MG63 (cell line): ENCODE measurements at regions not wholly inside any gene's neighbourhood (a gene's known extent, or its start where the extent isn't known, plus 50 kb on each side); places are given as distances from the start of the nearest gene placed in this dataset.

Source experiments
- DNase-seq: peaks from one replicate; pipeline ENCODE4 v3.0.0-alpha.2; 2020
- H3K27me3 ChIP-seq: fragments of 250-450 bp; sonication (Bioruptor Pico); 2 replicates; pipeline ENCODE4 v1.5.1; 2020; ENCODE audit warnings: mild to moderate bottlenecking, moderate library complexity
- H3K36me3 ChIP-seq: fragments of 250-450 bp; sonication (Bioruptor Pico); 2 replicates; pipeline ENCODE4 v1.5.1; 2020; ENCODE audit warnings: mild to moderate bottlenecking, moderate library complexity
- H3K4me3 ChIP-seq: fragments of 250-450 bp; sonication (Bioruptor Pico); 2 replicates; pipeline ENCODE4 v1.5.1; 2020; ENCODE audit warnings: mild to moderate bottlenecking, moderate library complexity
- H3K9me3 ChIP-seq: fragments of 250-450 bp; sonication (Bioruptor Pico); 2 replicates; pipeline ENCODE4 v1.5.1; 2020; ENCODE audit warnings: mild to moderate bottlenecking, moderate library complexity

DNA sequence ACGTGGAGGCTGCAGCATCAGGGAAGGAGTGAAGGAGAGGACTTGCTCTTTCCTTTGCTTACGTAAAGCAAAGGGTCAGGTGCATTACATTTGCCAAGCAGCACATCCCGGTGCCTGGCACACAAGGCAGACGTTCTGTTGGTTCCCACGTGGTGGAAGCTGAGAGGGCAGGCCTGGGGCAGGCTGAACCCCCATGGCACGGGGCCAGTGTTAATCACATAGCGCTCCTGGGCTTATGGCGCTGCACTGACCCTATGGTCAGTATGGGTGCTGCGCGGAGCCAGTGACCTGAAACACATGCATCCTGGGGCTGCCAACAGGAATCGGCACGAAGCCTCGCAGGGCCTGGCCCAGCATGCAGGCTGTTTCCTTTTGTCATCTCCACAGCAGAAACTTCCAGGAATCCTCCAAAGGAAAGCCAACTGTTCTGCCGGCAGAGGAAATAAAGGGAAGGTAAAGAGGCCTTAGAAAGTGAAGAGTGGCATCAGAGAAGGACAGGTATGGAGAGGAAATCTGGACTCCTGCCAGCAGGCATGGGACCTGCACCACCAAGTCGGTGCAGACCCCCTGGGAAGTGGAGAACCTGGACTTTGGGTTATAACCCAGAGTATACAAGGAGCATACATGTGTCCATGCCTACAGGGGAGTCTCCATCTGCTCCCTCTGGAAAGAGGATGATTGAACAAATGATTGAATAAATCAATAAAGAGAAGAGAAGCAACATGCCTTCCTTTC is 560.2 kb downstream of the TCERG1L start:
- no peaks in the 10 kb centered on the region for H3K27me3 ChIP-seq
- DNase-seq, result no peak
- H3K36me3 ChIP-seq, result no peaks in the 10 kb centered on the region
- no peak overlapping the region for H3K4me3 ChIP-seq
- no peaks in the 10 kb centered on the region for H3K9me3 ChIP-seq

DNA sequence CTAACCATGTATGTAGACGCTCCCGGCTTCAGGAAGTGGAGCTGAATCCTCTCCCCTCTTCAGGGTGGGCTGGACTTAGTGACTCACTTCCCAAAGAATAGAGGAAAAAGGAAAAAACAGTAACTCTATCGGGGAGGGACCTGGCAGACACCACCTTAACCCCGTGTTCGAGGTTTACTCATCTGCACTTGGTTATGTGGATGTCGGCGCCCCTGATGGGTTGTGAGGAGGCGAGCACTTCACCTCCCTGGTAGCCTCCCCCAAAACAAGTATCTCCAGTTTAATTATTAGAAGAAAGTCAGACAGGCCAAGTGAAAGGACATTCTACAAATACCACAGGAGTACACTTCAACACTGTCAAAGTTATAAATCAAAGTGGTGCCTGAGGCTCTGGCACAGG is 559.7 kb downstream of the TCERG1L start:
- no peak overlapping the region for H3K4me3 ChIP-seq
- H3K27me3 ChIP-seq, result no peaks in the 10 kb centered on the region
- H3K36me3 ChIP-seq, result no peaks in the 10 kb centered on the region
- no peak for DNase-seq
- H3K9me3 ChIP-seq, result no peaks in the 10 kb centered on the region

DNA sequence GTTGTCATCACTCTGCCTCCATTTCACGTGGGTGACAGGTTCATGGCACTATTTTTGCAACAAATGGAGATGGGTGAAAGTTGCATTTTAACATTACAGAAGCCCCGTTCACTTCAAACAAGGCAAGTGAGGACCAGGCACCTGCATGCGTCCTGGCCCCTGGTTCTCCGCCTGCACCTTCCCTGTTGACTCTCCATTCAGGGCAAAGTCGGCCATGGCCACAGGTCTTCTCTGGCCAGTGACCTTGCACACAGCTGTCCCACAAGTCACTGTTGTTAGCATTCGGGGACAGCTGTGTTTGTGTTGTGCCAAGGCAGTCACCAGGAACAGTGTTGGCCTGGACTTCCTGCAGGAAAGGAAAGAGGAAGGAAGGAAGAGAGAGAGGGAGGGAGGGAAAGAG is 554.9 kb downstream of the TCERG1L start:
- no peaks in the 10 kb centered on the region for H3K9me3 ChIP-seq
- no peak for DNase-seq
- no peaks in the 10 kb centered on the region for H3K27me3 ChIP-seq
- H3K4me3 ChIP-seq, result no peak overlapping the region
- H3K36me3 ChIP-seq, result no peaks in the 10 kb centered on the region

DNA sequence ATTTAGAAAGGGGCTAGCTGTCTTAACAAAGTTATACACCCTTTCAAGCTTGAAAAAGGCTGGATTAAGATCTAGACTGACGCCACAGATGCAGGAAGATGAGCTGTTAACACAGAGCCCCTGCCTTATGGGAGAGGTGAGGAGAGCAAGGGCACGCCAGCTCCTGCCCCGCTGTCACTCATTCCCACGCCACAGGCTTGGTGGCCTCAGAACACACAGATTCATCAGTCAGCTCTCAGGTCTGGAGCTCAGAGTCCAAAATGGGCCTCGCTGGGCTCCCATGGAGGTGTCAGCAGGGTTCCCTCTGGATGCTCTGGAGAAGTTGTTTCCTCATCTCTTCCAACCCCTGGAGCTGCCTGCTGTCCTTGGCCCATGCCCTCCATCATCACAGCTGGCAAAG is 554.2 kb downstream of the TCERG1L start:
- no peaks in the 10 kb centered on the region for H3K36me3 ChIP-seq
- no peak overlapping the region for H3K4me3 ChIP-seq
- no peaks in the 10 kb centered on the region for H3K27me3 ChIP-seq
- no peaks in the 10 kb centered on the region for H3K9me3 ChIP-seq
- no peak for DNase-seq

DNA sequence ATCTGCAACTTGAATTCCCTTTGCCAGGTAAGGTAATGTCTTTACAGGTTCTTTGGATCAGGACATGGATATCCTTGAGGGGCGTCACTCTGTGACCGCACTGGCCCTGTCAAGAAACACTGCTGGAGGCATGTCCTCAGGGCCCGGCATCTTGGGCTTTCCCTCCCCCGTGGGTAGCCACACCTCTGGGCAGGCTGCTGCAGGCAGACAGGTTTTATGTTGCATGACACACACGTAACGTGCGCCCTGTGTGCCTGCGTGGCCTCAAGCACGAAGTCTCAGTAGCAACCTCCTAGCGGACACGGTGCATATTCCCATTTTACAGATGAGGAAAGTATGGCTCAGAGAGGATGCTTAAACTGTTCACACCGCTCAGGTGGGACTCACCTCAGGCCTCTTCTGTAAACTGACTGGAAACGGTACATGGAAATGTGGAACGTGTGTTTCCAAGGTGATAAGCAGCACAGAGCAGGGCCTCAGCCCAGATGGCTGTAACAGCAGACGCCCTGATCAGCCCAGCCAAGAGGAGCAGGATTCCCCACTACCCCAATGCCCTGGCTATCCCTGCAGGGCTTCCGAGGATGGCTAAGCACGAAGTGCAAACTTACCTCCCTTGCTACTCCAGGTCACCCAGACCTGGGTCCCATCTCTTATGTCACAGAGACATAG is 553.6 kb downstream of the TCERG1L start:
- DNase-seq, result no peak
- H3K36me3 ChIP-seq, result no peaks in the 10 kb centered on the region
- H3K27me3 ChIP-seq, result no peaks in the 10 kb centered on the region
- no peaks in the 10 kb centered on the region for H3K9me3 ChIP-seq
- no peak overlapping the region for H3K4me3 ChIP-seq

DNA sequence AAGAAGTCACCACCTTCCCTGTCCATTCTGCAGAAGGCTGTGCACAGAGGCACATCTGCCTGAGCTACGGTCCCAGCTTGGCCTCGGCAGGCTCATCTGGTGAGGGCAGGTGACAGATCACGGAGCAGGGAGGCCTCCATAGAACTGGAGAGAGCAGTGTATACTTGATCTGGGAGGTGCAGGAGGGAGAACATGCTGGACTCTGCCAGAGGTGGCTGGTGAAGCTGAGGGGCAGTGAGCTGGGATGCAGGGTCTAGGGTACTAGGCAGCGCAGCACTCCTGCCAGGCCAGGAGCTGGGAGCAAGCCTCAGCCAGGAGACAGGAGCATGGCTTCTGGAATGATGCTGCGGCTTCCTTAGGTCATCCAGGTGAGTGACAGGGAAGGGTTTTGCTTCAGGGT is 553.0 kb downstream of the TCERG1L start:
- no peaks in the 10 kb centered on the region for H3K27me3 ChIP-seq
- H3K9me3 ChIP-seq, result no peaks in the 10 kb centered on the region
- no peak overlapping the region for H3K4me3 ChIP-seq
- no peaks in the 10 kb centered on the region for H3K36me3 ChIP-seq
- DNase-seq, result no peak

DNA sequence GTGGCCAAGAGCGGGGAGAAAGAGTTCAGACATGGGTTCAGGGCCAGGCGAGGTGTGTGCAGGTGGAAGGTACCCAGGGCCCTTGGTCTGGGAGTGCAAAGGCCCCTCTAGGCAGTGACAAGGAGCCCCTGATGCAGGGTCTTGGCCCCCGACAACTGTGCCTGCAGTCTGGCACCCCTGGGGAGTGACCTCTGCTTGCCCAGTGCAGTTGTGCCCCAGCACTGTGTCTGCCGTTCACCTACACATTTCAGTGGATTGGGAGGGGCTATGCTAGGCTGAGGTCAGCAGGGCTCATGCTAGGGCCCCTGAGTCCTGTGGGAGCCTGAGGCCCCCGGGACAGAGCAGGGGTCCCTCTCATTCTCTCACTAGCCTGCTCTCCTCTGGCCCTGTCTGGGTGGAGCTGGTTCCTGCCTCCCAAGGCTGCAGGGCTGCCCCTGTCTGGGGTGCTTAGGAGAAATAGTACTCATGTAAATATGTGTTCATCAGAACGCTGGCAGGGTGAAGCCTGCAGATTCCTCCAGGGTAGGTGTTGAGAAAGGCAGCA is 550.4 kb downstream of the TCERG1L start:
- DNase-seq, result no peak
- H3K4me3 ChIP-seq, result no peak overlapping the region
- no peaks in the 10 kb centered on the region for H3K36me3 ChIP-seq
- H3K9me3 ChIP-seq, result no peaks in the 10 kb centered on the region
- no peaks in the 10 kb centered on the region for H3K27me3 ChIP-seq

DNA sequence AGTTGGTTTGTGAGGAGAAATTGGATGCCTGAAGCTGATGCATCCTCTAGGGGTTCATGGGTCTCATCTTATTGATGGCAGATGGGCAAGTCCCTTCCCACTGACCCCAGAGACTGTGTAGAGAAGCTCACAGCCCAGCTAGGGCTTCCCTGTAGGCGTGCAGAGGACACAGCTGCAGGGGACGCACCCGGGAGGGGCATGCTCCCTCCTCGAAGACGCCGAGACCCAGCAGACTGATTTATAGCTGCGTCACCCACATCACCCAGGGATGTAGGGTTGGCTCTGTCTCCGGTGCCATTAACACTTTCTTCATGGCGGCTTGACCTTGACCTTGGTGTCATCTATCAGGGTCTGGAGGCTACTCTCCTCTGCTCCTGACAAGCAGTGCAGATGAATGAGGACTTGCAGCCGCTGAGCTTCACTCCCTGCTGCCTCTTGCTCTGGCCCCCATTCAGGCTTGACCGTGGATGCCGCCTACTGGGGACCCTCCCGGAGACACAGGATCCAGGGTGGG is 549.7 kb downstream of the TCERG1L start:
- Histone ChIP-seq H3K9me3 (no peaks in the 10 kb centered on the region), H3K4me3 (no peak overlapping the region), H3K27me3 (no peaks in the 10 kb centered on the region), H3K36me3 (no peaks in the 10 kb centered on the region)
- DNase-seq, result no peak

DNA sequence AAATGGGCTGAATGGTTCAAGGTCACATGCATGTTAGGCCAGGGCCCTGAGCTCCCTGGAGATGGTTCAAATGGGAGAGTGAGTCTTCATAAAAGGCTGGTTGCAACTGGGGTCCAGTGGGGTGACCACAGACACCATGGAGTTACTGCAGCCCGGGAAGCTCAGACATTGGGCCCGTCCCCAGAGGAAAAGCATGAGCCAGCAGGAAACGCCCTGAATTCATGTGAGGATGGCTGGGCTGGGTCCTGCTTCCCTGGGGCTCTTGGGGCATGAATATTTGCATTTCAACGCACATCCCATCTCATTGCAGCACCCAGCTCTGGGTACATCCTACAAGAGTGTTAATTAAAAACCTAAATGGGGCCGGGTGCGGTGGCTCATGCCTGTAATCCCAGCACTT is 549.0 kb downstream of the TCERG1L start:
- Histone ChIP-seq H3K27me3 (no peaks in the 10 kb centered on the region), H3K4me3 (no peak overlapping the region), H3K36me3 (no peaks in the 10 kb centered on the region), H3K9me3 (no peaks in the 10 kb centered on the region)
- no peak for DNase-seq

DNA sequence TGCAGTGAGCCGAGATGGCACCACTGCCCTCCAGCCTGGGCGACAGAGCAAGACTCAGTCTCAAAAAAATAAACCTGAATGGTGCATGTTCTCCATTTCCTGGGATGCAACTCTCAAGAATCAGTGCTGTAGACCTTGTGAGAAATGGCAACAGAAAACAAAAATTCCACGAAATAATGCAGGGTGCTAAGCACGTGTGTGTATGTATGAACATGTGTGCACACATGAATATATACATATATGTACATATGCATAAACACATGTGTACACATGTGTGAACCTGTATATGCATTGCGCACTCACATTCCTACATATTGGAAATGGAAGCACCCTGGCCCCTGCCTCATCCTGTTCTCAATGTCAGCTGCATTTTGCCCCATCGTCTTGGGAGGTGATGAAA is 548.5 kb downstream of the TCERG1L start:
- H3K36me3 ChIP-seq, result no peaks in the 10 kb centered on the region
- H3K4me3 ChIP-seq, result no peak overlapping the region
- H3K27me3 ChIP-seq, result no peaks in the 10 kb centered on the region
- DNase-seq, result no peak
- H3K9me3 ChIP-seq, result no peaks in the 10 kb centered on the region

DNA sequence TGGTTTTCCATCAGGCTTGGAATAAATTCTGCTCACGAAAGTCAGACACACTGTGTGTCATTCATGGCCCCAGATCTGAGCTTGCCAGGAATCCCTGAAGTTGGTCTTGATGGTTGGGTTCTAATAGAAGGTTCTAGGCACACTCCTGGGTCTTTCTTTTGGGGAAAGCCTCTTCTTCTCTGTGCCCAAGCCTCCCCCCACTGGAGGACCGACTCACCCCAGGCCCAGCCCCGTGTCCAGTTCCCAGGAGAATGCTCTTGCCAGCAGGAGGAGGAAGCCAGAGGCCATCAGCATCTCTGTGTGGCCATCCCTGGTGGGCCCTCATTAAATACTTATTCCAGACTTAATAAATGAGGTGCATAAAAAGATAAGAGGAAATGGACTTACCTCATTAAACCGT is 548.0 kb downstream of the TCERG1L start:
- H3K27me3 ChIP-seq, result no peaks in the 10 kb centered on the region
- H3K9me3 ChIP-seq, result no peaks in the 10 kb centered on the region
- H3K36me3 ChIP-seq, result no peaks in the 10 kb centered on the region
- no peak for DNase-seq
- H3K4me3 ChIP-seq, result no peak overlapping the region

DNA sequence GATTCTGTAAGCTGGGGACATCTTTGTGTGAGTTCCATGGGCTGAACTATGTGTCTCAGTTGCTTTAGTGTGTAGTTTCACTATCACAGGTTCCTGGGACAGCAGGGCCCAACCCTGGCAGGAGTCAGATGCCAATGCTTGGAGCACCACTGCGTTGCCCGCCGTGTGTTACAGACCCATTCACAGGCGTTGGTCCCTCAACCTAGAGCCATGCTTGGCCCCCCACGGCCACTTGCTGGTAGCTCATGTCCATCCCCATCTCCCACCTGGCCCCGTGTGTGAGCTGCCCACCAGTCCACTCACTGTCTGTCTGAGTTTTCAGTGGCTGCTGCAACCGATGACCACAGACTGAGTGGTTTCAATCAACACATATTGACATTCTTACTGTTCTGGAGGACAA is 546.9 kb downstream of the TCERG1L start:
- H3K4me3 ChIP-seq, result no peak overlapping the region

DNA sequence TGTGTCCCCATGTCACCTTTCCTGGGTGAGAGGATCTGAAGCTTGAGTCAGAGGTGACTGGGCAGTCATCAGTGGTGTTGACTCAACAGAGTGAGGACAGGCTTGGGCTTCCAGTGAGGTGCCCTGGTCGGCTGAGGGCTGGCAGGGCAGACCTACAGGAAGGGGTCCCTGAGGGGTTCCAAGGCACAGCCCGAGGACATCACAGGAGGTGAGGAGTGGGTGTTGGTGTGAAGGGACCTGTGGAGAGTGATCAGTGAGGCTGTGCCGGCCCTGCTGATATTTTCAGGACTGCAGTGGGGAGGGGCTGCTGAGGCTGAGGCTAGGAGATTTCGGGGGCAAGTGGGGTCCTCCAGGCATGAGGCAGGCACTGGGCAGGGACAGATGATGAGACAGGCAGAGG is 545.5 kb downstream of the TCERG1L start:
- H3K27me3 ChIP-seq, result no peaks in the 10 kb centered on the region; the same call in 1 of the 2 replicates
- no peaks in the 10 kb centered on the region for H3K36me3 ChIP-seq
- no peak for DNase-seq
- H3K9me3 ChIP-seq, result no peaks in the 10 kb centered on the region
- H3K4me3 ChIP-seq, result no peak overlapping the region

More for the DNA sequence above, 546.9 kb downstream of the TCERG1L start:
- no peaks in the 10 kb centered on the region for H3K36me3 ChIP-seq
- DNase-seq, result no peak
- H3K27me3 ChIP-seq, result no peaks in the 10 kb centered on the region
- no peaks in the 10 kb centered on the region for H3K9me3 ChIP-seq

DNA sequence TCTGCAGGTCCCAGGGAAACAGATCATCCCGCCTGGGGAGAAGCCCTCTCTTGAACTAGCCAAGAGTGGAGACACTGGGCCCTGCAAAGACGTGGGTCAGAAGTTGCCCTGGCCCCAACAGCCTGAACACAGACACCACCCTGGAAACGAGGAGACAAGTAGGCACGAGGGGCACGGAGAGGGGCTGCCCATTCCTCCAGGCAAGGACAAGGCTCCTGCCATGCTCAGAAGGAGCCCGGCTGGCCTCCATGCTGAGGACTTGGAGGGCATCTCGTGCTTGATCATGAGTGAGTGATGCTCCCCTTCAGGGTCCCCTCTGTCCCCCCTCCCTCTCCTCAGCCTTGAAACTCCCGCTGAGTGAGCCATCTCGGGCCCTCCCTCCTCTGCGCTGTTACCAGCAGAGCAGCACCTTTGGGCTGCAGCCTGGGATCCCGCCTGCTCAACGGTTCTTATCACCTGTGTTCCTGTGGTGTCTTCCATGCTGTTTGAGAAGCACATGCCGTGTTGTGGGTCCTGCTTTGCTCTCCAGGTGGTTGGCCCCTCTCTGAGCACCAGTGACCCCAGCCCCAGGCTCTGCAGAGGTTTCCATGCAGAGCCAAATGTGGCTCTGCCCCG is 544.3 kb downstream of the TCERG1L start:
- Histone ChIP-seq H3K36me3 (no peaks in the 10 kb centered on the region), H3K27me3 (peaks cover 1% of the 10 kb centered on the region; the same call in 1 of the 2 replicates), H3K4me3 (no peak overlapping the region), H3K9me3 (no peaks in the 10 kb centered on the region)
- DNase-seq, result no peak

DNA sequence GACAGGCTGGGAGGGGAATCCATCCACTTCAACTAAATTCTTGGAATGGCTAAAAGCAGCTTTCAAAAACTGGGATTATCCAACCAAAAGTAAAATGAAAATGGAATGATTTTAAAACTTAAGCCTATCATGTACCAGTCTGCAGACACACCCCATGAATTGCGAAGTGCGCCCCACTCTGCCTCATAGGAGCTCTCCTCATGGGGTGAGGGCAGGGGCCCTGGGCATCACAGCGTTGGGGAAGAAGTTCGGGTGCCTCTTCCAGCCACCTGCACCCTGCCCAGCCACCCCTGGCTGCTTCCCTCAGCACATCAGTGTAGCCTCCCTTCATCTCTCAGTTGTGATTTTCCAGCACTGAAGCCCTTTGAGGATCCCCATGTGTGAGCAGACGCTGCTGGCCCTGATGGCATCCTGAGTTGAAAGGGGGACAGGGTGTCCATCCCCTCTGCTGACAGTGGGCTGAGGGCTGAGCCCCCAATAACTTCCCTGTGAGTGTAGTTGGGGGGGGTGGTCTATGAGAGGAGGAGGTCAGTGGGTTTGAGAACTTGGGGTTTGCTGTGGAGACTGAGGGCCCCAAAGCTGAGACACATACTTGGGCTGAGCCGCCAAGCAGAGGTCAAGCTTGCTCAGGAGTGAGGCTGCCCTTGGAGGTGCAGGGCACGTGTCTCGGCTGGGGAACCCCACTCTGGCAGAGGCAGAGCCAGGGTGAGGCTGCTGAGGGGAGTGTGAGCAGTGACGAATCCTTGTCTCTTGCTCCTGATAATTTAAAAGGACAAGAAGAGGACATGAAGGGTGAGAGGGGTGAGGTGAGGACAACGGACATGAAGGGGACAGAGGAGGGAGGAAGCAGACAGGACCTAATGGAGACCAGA is 542.1 kb downstream of the TCERG1L start:
- no peaks in the 10 kb centered on the region for H3K36me3 ChIP-seq
- DNase-seq, result no peak
- H3K4me3 ChIP-seq, result no peak overlapping the region
- H3K27me3 ChIP-seq, result peaks cover 3% of the 10 kb centered on the region
- H3K9me3 ChIP-seq, result no peaks in the 10 kb centered on the region

DNA sequence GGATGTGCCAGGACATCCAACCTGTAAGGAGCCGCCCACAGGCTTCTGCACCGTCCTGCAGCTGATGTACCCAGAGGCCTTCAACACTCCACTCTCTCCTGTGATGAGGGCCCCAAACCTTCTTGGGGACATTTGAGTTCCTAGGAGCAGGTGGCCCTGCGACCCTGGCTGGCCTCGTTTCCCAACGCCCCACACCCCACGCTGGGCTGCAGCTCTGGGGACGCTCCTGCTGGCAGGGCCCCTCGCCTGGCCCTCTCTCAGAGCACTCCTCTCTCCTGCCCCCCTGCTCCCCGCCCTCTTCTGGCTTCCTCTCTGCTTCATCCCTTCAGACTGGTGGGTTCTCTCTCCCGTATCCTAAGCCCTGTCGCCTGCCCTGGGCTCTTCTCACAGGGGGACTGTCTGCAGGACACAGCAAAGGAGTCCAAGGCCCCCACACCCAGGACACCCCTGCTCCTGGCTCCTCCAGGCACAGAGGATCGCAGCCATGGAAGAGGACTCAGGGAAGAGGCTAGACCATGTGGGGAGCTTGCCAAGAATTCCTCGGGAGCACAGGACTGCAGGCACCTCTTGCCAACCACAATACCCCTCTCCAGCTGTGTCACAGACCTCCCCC is 541.4 kb downstream of the TCERG1L start:
- DNase-seq, result no peak
- H3K9me3 ChIP-seq, result no peaks in the 10 kb centered on the region
- no peak overlapping the region for H3K4me3 ChIP-seq
- H3K36me3 ChIP-seq, result no peaks in the 10 kb centered on the region
- peaks cover 3% of the 10 kb centered on the region for H3K27me3 ChIP-seq
